Effector memory CD4-positive, alpha-beta T cell (primary cell): ENCODE measurements at regions not wholly inside any gene's neighbourhood (a gene's known extent, or its start where the extent isn't known, plus 50 kb on each side); places are given as distances from the start of the nearest gene placed in this dataset.

ENCODE experiments used
- DNase-seq, 3 donors: peaks; one replicate each; pipeline ENCODE4 v3.0.0-alpha.2; 2020
- H3K27ac ChIP-seq: 2 replicates; pipeline ENCODE4 v1.7.0; 2013; ENCODE audit warnings: mild to moderate bottlenecking, low read length, moderate library complexity; ENCODE audit not compliant: insufficient read depth, poor library complexity, severe bottlenecking
- H3K27me3 ChIP-seq: replicated peaks from 2 replicates; pipeline ENCODE4 v1.7.0; 2013; ENCODE audit warnings: mild to moderate bottlenecking, low read length; ENCODE audit not compliant: insufficient read depth, control insufficient read depth, poor library complexity, severe bottlenecking
- H3K36me3 ChIP-seq: 2 replicates; pipeline ENCODE4 v1.7.0; 2013; ENCODE audit warnings: mild to moderate bottlenecking, low read length, moderate library complexity; ENCODE audit not compliant: control insufficient read depth, insufficient read depth
- H3K4me1 ChIP-seq: 2 replicates; pipeline ENCODE4 v1.7.0; 2013; ENCODE audit warnings: low read length, mild to moderate bottlenecking; ENCODE audit not compliant: control insufficient read depth, insufficient read depth, poor library complexity, severe bottlenecking
- H3K4me3 ChIP-seq: 2 replicates; pipeline ENCODE4 v1.7.0; 2013; ENCODE audit warnings: low read length, low read depth, mild to moderate bottlenecking; ENCODE audit not compliant: insufficient read depth, poor library complexity, severe bottlenecking
- H3K9me3 ChIP-seq: 2 replicates; pipeline ENCODE4 v1.7.0; 2013; ENCODE audit warnings: mild to moderate bottlenecking, low read length, moderate library complexity; ENCODE audit not compliant: control insufficient read depth

DNA sequence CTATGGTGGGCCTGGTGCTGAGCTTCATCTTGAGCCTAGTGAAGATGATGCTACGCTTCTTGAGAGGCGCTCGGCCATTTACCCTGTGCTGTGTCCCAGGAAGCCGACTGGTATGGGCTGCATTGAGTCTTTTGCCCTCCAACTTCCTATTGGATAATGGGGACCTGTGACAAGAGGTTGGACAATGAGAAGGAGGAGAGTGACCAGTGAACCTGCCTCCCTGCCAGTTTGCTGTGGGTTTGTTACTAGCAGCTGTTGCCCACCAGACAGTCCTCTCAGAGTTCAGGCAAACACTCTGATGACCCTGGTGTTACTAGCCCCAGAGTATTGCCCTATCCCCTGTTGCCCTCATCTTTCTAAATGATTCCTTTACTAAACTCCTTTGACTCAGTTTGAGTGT is 99.6 kb upstream of the PFN2 start:
- no peaks in the 10 kb centered on the region for H3K4me1 ChIP-seq
- no peaks in the 10 kb centered on the region for H3K27me3 ChIP-seq
- H3K9me3 ChIP-seq, result no peaks in the 10 kb centered on the region
- DNase-seq, result no peak
- H3K4me3 ChIP-seq, result no peak overlapping the region
- H3K27ac ChIP-seq, result no peak overlapping the region
- no peaks in the 10 kb centered on the region for H3K36me3 ChIP-seq

DNA sequence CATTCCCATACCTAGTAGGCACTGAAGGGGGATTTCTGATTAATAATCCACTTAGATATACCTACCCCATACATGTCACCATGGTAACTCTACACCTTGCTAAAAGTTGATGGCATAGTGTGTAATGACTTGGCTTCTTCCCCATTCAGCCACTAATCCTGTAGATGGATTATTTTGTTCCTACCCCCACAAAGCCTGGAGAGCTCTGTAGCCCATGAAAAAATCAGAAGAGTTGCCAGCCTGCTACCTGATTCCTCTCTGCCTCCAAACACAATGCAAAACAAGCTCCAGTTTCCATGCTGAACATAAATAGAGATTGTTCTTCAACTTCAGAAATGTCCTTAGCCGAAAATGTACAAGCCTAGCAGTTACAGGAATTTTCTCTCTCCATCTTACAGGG is 98.9 kb upstream of the PFN2 start:
- H3K27me3 ChIP-seq, result no peaks in the 10 kb centered on the region
- H3K27ac ChIP-seq, result no peak overlapping the region
- no peak overlapping the region for H3K4me3 ChIP-seq
- H3K9me3 ChIP-seq, result no peaks in the 10 kb centered on the region
- H3K36me3 ChIP-seq, result no peaks in the 10 kb centered on the region
- no peak for DNase-seq
- no peaks in the 10 kb centered on the region for H3K4me1 ChIP-seq

DNA sequence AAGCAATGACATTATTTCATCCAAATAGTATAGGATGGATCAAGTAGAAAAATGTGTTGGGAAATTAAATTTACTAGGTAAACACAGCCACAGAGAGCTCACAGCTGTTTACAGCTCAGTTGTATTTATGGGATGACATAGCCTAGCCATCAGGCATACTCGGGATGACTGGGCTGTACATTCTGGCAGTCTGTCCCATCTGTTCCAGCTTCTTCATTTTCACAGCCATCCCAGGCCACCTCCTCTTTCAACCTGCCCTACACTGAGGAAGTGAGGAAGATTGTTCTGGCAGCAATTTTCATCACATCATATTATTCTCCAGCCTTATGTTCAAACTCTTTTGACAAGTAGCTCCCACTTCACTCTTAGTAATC is 98.4 kb upstream of the PFN2 start:
- Histone ChIP-seq H3K4me1 (no peaks in the 10 kb centered on the region), H3K4me3 (no peak overlapping the region), H3K27ac (no peak overlapping the region), H3K36me3 (no peaks in the 10 kb centered on the region), H3K9me3 (no peaks in the 10 kb centered on the region), H3K27me3 (no peaks in the 10 kb centered on the region)
- DNase-seq, result no peak

DNA sequence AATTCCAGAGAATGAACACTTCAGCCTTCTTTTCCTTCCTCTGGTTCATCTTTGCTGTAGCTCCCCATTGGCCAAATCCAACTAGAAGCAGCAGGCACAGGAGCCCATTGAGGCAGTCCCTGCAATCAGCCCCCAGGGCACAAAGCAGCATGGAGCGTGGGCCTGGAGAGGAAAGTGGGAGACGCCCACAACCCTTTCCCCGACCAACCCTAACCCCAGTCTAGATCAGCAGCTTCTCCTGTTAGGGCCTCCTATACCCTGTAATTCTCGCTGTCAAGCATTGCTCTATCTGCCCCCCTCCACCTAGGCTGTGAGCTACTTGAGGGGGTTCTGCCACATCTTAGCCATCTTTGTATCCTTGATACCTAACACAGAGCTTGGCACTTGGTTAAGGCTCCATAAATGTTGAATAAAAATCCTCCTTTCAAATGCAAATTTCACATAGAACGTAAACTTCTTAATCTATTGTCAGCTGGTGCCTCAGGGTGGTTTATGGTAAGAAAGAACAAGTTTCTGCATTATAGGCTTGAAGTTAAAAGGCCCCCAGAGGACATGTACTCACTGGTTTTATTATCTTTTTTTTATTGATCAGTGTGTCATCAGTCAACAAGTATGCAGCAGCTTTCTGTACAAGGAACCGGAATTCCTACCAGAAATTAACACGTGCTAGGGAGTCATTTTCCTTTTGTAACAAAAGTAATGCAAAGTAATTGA is 97.9 kb upstream of the PFN2 start:
- H3K27me3 ChIP-seq, result no peaks in the 10 kb centered on the region

DNA sequence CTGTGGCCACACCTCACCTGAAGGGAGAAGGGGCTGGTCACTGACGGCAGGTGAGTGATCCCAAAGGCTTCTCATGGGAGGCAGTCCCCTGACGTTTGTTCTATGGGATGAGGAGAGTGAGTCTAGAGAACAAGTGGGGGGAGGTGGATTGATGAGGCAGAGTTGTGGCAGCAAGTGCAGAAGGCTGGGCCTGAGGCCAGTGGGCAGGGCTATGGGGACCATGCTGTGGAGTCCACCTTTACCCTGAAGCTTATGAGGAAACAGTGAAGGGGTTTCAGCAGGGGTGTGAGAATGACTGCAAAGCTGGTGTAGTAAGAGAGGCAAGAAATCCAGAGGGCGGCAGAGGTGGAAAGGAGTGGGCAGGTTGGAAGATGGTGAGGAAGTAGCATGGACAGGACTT is 96.9 kb upstream of the PFN2 start:
- no peaks in the 10 kb centered on the region for H3K27me3 ChIP-seq
- no peaks in the 10 kb centered on the region for H3K36me3 ChIP-seq
- no peak for DNase-seq
- H3K27ac ChIP-seq, result no peak overlapping the region
- no peak overlapping the region for H3K4me3 ChIP-seq
- H3K4me1 ChIP-seq, result no peaks in the 10 kb centered on the region
- H3K9me3 ChIP-seq, result no peaks in the 10 kb centered on the region

More for the DNA sequence above, 97.9 kb upstream of the PFN2 start:
- H3K36me3 ChIP-seq, result no peaks in the 10 kb centered on the region
- H3K4me1 ChIP-seq, result no peaks in the 10 kb centered on the region
- DNase-seq, result no peak
- no peaks in the 10 kb centered on the region for H3K9me3 ChIP-seq
- H3K27ac ChIP-seq, result no peak overlapping the region
- H3K4me3 ChIP-seq, result no peak overlapping the region

DNA sequence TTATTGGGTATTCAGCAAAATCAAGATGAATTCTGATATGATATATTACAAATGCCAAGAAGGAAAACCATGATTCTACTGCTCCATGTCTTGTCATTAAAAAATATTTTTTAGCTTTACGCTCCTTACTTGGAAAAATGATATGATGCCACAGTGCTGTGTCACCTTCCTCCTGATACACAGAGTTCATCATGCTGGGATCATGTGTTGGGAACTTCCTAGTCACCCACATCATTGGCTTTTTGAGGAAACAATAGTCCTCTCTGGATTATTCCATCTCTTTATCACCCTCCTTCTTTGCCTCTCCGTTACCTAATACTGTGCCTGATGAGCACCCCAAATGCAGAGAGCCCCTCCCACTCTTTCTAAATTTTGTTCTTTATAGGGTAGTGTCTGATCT is 94.3 kb upstream of the PFN2 start:
- no peaks in the 10 kb centered on the region for H3K4me1 ChIP-seq
- H3K4me3 ChIP-seq, result no peak overlapping the region
- H3K9me3 ChIP-seq, result no peaks in the 10 kb centered on the region
- H3K27ac ChIP-seq, result no peak overlapping the region
- H3K27me3 ChIP-seq, result no peaks in the 10 kb centered on the region
- no peak for DNase-seq
- H3K36me3 ChIP-seq, result no peaks in the 10 kb centered on the region

DNA sequence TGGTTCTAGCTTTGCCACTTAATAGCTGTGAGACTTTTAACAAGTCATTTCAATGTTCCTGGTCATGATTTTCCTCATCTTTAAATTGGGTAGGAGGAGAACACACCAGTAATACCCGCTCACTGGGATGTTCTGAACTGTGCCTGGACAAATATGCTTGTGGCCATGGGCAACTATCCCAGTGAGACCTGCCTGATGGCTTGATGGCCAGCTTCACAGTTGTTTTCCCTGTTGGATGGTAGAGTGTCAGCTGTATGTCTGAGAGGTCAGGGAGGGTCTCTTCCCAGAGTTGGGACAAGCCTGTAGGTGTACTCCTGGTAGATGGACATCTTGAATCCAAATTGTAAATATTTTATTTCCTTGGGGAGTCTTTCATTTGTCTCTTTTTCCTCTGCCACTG is 92.5 kb upstream of the PFN2 start:
- no peak overlapping the region for H3K4me3 ChIP-seq
- H3K27ac ChIP-seq, result no peak overlapping the region
- H3K27me3 ChIP-seq, result no peaks in the 10 kb centered on the region
- no peaks in the 10 kb centered on the region for H3K9me3 ChIP-seq
- no peaks in the 10 kb centered on the region for H3K36me3 ChIP-seq
- H3K4me1 ChIP-seq, result no peaks in the 10 kb centered on the region
- no peak for DNase-seq

DNA sequence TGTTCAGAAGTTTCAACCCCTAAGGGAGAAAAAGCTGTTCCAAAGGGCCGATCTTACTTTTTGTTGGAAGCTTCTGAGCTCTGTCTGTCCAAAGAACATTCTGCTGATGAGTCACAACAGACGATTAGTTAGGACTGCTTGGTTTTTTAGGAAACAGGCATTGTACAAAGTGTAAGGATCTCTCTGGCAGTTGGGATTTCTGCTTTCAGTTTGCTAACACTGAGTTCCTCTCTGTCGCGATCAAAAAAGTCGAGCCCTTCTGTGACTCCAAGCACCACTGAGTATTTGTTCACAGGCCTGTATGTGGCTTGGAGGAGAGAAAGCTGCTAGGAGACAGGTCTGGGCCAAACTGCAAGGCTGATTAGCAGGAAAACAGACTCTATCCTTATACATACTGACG is 91.8 kb upstream of the PFN2 start:
- Histone ChIP-seq H3K9me3 (no peaks in the 10 kb centered on the region), H3K36me3 (no peaks in the 10 kb centered on the region), H3K4me1 (no peaks in the 10 kb centered on the region), H3K27me3 (no peaks in the 10 kb centered on the region), H3K27ac (no peak overlapping the region), H3K4me3 (no peak overlapping the region)
- no peak for DNase-seq

DNA sequence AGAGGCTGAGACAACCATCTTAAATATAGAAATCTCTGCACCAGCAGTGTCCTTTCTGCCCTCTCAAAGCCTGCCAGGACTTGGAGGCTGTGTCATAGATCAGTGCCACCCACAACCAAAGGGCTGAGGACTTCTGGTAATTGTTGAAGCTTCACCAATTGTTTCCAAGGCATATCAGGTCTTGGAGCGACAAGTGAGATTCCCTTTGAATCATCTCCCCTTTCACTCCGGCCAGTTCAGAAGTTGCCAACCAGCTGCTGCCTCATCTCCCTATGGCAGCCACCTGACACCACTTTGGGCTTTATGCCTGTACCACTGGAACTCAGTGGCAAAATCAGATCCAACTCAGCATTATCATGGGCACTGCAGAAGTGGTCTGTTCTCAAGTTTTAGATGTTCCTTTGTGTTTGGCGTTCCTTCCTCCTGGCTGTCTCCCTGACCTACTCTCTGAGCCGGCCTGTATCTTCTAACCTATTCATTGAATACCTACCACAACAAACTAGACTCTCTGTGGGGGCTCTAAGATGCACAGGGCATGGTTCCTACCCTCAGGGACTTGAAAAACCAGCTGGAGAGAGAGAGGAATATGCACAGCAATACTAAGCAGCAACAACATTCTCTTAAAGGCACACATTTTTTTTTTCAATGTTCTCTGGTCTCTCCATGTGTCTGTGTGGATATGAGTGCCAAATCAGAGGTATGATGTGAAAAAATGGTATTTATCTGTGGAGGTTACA is 90.8 kb upstream of the PFN2 start:
- DNase-seq, result no peak
- Histone ChIP-seq H3K4me3 (no peak overlapping the region), H3K27me3 (no peaks in the 10 kb centered on the region), H3K4me1 (no peaks in the 10 kb centered on the region), H3K9me3 (no peaks in the 10 kb centered on the region), H3K27ac (no peak overlapping the region), H3K36me3 (no peaks in the 10 kb centered on the region)

DNA sequence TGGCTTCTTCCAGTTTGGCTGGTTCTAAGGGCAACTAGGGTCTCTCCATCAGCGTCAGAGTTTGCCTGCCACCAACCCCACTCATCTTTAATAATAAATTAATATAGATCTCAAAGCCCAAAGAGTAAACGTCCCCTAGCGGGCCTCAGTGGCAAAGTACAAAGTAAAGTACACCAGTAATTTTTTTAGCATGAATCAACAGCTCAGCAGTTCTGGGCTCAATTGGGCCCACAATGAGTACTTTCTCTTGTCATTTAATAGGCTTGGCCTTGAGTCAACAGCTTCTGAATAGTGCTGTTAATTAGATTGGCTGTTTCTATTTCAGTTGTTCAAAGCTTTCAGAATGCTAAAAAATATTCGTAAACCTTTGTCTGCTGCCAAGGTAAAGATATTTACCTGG is 89.0 kb upstream of the PFN2 start:
- H3K4me1 ChIP-seq, result no peaks in the 10 kb centered on the region
- H3K27ac ChIP-seq, result no peak overlapping the region

More for the DNA sequence above, 89.0 kb upstream of the PFN2 start:
- Histone ChIP-seq H3K27me3 (no peaks in the 10 kb centered on the region), H3K4me3 (no peak overlapping the region), H3K36me3 (no peaks in the 10 kb centered on the region), H3K9me3 (no peaks in the 10 kb centered on the region)
- no peak for DNase-seq
